ENCODE measurements at regions not wholly inside any gene's neighbourhood (a gene's known extent, or its start where the extent isn't known, plus 50 kb on each side); places are given as distances from the start of the nearest gene placed in this dataset.

DNA sequence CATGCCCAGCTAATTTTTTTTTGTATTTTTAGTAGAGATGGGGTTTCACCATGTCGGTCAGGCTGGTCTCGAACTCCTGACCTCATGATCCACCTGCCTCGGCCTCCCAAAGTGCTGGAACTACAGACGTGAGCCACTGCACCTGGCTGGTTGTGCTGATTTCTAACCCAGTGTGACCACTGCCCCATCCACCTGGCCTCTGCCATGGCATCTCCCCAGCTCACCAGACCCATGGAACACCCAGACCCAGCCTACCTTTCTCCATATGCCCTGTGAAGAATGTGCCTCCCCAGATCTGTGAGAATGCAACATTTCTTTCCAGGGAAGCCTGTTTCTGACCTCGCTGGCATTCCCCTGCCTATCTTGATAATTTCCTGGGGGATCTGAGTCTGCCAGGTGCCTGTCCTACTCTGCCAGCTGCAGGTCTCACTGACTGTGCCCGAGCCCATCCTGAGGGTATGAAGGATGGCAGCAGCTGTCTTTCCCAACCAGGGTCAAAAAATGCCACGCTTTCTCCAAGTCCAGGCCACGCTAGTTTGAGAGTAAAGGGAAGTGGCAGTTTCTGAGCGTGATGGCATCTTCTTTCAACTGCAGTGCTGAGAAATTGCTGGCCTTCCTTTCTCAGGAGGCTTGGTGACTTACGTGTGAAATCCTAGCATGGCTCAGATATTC, 324.4 kb upstream of the ZNF32 start:
- no peak overlapping the region for H3K4me3 Mint-ChIP-seq
- no peaks in the 10 kb centered on the region for H3K9me3 Mint-ChIP-seq (ENCODE audit: low read depth)
- H3K27ac Mint-ChIP-seq, result no peak overlapping the region
- no peaks in the 10 kb centered on the region for H3K4me1 Mint-ChIP-seq (ENCODE audit: low read depth)
- no peaks in the 10 kb centered on the region for H3K36me3 Mint-ChIP-seq
- no peaks in the 10 kb centered on the region for H3K27me3 Mint-ChIP-seq

DNA sequence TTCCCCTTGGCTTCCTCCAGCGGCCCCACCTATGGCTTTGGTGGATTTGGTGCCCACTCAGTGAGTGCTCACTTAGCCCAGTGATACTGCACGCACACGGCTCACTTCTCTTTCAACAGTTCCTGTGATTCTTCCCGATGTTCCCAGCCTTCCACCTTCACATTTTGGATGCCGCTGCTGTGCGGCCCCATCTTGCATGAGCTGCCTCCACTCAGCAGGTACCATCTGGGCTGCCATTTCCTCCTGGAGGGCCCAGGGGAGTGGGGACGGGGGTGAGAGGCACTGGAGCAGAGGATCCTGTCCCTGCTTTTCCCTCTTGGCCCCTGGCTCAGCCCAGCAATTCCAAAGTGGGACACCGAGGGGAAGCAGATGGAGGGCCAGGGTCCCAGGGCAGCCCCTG, 323.3 kb upstream of the ZNF32 start:
- H3K27ac Mint-ChIP-seq, result no peak overlapping the region
- H3K4me1 Mint-ChIP-seq (ENCODE audit: low read depth), result no peaks in the 10 kb centered on the region
- H3K9me3 Mint-ChIP-seq (ENCODE audit: low read depth), result no peaks in the 10 kb centered on the region
- no peaks in the 10 kb centered on the region for H3K27me3 Mint-ChIP-seq
- H3K36me3 Mint-ChIP-seq, result no peaks in the 10 kb centered on the region
- no peak overlapping the region for H3K4me3 Mint-ChIP-seq

DNA sequence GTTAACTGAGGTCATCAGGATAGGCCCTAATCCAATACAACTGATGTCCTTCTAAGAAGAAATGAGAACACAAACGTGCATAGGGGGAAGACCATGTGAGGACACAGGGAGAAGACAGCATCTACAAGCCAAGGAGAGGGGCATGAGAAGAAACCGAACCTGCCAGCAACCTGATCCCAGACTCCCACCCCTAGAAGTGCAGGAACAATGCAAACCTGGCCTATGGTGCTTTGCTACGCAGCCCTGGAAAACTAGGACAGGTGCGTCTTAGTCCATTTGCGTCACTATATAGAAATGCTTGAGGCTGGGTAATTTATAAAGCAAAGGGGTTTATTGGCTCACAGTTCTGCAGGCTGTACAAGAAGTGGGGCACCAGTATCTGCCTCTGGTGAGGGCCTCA, 322.6 kb upstream of the ZNF32 start:
- H3K36me3 Mint-ChIP-seq, result no peaks in the 10 kb centered on the region
- H3K4me3 Mint-ChIP-seq, result no peak overlapping the region
- H3K9me3 Mint-ChIP-seq (ENCODE audit: low read depth), result no peaks in the 10 kb centered on the region
- no peaks in the 10 kb centered on the region for H3K27me3 Mint-ChIP-seq
- no peak overlapping the region for H3K27ac Mint-ChIP-seq
- H3K4me1 Mint-ChIP-seq (ENCODE audit: low read depth), result no peaks in the 10 kb centered on the region

DNA sequence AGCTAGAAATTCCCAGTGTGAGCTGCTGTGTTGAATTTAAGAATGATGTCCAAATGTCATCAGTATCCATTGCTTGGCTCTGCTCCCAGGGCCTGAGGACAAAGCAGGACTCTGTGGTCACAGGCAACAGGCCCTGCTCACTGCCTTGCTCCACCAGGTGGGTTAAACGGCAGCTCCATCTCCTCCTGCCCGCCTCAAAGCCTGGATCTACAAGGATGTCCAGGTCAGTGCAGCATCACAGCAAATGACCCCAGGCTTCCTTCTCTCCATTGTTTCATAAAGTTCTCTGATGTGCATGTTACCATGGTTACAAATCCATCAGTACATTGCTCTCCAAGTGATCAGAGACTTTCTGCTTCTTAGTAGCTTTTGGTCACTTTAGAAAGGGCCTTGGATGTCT, 322.0 kb upstream of the ZNF32 start:
- no peaks in the 10 kb centered on the region for H3K27me3 Mint-ChIP-seq
- H3K9me3 Mint-ChIP-seq (ENCODE audit: low read depth), result no peaks in the 10 kb centered on the region
- no peak overlapping the region for H3K4me3 Mint-ChIP-seq
- H3K4me1 Mint-ChIP-seq (ENCODE audit: low read depth), result peaks cover 1% of the 10 kb centered on the region
- no peak overlapping the region for H3K27ac Mint-ChIP-seq
- no peaks in the 10 kb centered on the region for H3K36me3 Mint-ChIP-seq

DNA sequence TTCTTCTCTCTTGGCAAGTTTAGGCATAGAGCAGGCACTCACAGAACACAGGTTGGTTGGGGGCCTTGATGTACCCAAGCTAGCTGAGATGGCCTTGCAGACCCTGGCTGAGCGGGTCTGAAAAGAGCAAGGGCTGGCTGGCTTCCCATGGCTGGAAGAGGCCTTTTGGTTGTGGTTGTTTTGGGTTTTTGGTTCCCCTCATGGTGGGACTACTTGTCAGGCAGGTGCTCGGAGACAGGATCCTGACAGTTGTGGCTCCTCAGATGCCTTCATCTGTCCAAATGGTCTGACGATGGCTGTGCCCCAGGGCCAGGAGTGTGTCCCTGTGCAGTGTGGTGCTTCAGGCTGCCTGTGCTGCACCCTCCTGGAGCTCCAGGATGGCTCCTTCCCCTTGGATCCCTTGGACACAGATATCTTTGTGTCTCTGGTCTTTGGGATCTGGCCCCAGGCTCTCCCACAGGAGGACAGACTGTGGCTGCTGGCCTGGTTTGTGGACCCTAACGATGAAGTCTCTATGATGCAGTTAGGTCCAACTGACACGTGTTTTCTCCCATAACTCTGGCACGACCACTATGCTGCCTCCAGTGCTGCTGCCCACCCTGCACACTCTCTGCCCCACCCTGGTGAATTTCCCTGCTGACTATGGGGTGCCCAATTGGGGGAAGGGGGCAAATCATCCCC, 321.5 kb upstream of the ZNF32 start:
- Mint-ChIP-seq H3K36me3 (no peaks in the 10 kb centered on the region), H3K4me1 (ENCODE audit: low read depth) (peaks cover 6% of the 10 kb centered on the region), H3K9me3 (ENCODE audit: low read depth) (no peaks in the 10 kb centered on the region), H3K4me3 (no peak overlapping the region), H3K27ac (no peak overlapping the region), H3K27me3 (no peaks in the 10 kb centered on the region)

DNA sequence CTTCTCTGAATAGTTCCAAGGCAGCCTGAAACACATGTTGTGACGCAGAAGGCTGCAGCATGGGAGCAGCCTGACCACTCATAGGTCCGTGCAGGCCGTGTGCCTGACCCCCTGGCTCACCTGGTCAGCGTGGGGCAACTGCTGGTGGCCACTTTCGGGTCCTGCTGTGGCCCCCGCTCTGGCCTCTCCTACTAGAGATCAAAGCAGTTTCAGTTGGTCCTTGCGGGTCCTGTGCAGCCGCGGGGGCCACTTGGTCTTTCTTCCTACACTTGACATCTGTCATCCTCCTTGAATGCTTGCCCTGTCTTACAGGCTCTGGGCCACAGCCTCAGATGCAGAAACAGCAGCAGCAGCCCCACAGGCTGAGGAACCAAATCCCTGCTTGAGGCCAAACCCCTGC, 320.8 kb upstream of the ZNF32 start:
- no peak overlapping the region for H3K4me3 Mint-ChIP-seq
- peaks cover 8% of the 10 kb centered on the region for H3K4me1 Mint-ChIP-seq (ENCODE audit: low read depth)
- H3K9me3 Mint-ChIP-seq (ENCODE audit: low read depth), result no peaks in the 10 kb centered on the region
- H3K27ac Mint-ChIP-seq, result no peak overlapping the region
- H3K36me3 Mint-ChIP-seq, result no peaks in the 10 kb centered on the region
- peaks cover 1% of the 10 kb centered on the region for H3K27me3 Mint-ChIP-seq

DNA sequence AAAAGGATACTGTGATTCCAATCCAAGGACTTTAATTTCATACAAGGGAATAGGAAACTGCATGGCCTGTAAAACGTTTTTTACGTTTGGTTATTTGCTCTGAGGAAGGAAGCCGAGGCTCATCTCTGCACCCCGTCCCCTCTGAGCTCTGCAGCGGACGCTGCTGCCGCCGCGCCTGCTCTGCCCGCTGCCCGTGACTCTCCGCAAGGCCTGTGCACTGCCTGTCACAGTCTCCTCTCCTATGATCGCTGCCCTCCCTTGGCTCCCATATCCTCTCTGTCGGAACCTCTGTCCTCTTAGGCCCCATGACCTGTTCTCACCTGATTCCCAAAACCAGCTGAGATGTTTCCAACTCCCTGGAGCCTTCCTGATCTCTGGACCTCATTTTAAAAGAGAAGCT, 320.3 kb upstream of the ZNF32 start:
- H3K4me3 Mint-ChIP-seq, result no peak overlapping the region
- H3K27me3 Mint-ChIP-seq, result peaks cover 2% of the 10 kb centered on the region
- H3K36me3 Mint-ChIP-seq, result no peaks in the 10 kb centered on the region
- peaks cover 8% of the 10 kb centered on the region for H3K4me1 Mint-ChIP-seq (ENCODE audit: low read depth)
- H3K27ac Mint-ChIP-seq, result no peak overlapping the region
- H3K9me3 Mint-ChIP-seq (ENCODE audit: low read depth), result no peaks in the 10 kb centered on the region

DNA sequence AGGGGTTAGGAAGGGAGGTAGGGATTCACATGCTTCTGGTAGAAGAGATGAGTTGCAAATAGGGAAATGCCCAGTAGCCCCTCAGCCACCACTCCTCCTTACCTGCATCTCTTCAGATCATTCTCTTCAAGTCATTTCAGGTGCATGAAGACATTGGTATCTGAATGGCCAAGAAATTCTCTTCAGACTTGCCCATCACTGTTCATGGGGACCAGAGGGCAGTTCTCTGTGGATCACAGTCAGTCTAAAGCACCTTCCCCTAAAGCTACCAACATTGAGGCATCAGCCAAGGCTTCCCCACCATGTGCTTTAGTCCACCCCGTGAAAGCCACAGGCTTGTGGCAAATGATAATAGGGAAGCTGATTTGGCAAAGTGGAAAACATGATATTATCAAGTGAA, 319.4 kb upstream of the ZNF32 start:
- H3K4me1 Mint-ChIP-seq (ENCODE audit: low read depth), result peaks cover 8% of the 10 kb centered on the region
- no peaks in the 10 kb centered on the region for H3K9me3 Mint-ChIP-seq (ENCODE audit: low read depth)
- peaks cover 2% of the 10 kb centered on the region for H3K27me3 Mint-ChIP-seq
- H3K4me3 Mint-ChIP-seq, result no peak overlapping the region
- no peaks in the 10 kb centered on the region for H3K36me3 Mint-ChIP-seq
- H3K27ac Mint-ChIP-seq, result no peak overlapping the region

DNA sequence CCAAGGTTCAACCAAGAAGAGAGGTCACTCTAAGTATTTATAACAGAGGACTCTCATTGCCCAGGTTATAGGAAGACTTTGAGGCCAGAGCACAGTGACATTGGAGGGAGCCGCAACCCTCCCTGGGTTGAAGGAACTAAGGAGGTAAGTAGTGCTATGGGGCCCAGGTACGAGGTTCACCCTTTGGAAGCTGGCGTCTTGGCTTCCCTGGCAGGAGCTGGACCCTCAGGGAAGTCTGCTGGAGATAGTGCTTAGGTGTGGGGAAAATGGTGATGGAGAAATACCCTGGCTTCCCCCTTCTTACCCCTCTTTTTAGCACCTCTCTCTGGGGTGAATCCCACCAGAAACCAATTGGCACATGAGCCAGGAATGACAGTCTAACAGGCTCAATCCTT, 317.9 kb upstream of the ZNF32 start:
- H3K27me3 Mint-ChIP-seq, result peaks cover 2% of the 10 kb centered on the region
- no peak overlapping the region for H3K4me3 Mint-ChIP-seq
- no peaks in the 10 kb centered on the region for H3K9me3 Mint-ChIP-seq (ENCODE audit: low read depth)
- no peaks in the 10 kb centered on the region for H3K36me3 Mint-ChIP-seq
- H3K27ac Mint-ChIP-seq, result no peak overlapping the region
- peaks cover 8% of the 10 kb centered on the region for H3K4me1 Mint-ChIP-seq (ENCODE audit: low read depth)

DNA sequence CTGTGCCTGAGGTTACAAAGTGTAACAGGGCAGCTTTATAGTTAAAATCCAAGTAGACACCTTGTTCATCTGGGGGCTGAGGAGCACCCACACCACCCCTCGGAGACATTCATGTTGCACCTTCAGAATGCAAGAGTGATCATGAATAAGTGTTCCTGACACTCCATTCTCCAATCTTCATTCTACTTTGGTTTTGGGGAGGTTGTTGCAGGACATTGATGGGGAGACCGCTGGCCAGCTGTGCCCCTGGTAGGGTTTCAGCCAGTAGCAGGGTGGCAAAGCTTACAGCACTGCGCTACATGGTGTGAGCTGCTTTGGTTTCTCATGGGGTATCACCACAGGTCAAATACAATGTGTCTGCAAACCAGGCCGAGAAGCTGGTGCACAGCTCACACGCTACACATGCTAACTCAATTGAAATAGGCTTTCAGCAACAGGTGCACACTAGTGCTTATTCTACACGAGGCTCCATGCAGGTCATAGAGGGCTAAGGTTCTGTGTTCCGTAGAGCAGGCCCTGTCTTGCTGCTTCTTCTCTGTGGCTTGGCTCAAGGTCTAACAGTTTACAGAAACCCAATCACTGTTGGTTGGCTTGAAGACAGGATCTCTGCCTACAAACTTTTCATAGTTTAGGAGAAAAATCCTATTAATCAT, 317.4 kb upstream of the ZNF32 start:
- H3K9me3 Mint-ChIP-seq (ENCODE audit: low read depth), result no peaks in the 10 kb centered on the region
- peaks cover 2% of the 10 kb centered on the region for H3K27me3 Mint-ChIP-seq
- H3K27ac Mint-ChIP-seq, result no peak overlapping the region
- H3K36me3 Mint-ChIP-seq, result no peaks in the 10 kb centered on the region
- H3K4me1 Mint-ChIP-seq (ENCODE audit: low read depth), result peaks cover 8% of the 10 kb centered on the region
- no peak overlapping the region for H3K4me3 Mint-ChIP-seq

DNA sequence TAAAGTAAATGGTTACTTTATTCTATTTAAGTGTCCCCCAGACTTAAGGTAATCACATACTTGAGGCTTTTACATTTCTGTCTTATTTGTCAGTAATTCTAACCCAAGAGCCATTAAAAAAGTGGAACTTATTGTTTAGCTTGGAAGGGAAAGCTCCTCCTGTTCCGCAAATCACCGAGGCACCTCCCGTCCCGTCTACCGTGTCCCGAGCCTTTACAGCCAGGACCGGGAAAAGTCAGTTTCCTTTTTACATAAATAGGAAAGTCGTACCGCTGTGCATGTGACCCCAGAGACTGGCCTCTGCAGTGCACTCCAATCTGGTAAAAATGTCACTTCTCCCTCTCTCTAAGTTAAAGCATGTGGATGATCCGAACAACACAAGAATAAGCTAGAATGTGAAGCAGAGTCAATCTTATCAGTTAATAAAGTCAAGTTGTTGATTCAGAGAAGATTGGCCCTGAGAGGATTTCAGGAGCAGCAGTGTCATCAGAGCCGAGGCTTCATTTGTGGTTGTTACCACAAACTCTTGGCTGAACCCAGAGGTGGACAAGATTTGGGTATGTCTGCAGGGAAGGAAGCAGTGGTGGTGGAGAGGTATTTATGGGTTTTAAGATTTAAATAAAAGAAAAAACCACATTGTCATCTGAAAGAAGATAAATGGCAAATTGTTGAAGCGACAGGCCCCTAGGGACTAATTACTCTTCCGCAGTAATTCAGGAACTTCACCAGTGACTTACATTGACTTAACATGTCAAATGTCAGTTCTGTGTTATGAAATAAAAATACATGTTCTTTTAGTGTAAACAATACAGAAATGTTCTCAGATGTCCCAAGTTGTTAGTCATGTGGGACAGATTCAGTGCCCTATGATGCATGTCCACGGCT, 316.6 kb upstream of the ZNF32 start:
- Mint-ChIP-seq H3K9me3 (ENCODE audit: low read depth) (no peaks in the 10 kb centered on the region), H3K27me3 (peaks cover 2% of the 10 kb centered on the region), H3K36me3 (no peaks in the 10 kb centered on the region), H3K4me1 (ENCODE audit: low read depth) (peaks cover 8% of the 10 kb centered on the region), H3K4me3 (no peak overlapping the region), H3K27ac (no peak overlapping the region)

DNA sequence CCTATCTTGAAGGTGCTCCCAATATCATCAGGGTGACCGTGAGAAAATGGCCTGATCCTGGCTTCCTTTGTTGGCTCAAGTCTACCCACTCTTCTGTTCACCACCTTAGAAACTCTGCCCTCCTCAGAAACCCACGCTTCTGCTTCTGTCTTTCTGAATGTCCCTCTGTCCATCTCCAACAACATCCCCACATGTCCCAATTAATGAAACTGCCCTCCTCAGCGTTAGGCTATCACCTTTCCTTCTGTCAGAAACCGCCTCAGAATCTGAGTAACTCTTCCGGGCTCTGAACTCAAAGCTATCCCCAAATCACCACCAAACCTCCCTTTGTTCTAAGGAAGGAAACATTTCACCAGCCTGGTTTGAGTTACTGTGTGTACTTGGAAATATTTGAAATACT, 315.8 kb upstream of the ZNF32 start:
- H3K27ac Mint-ChIP-seq, result no peak overlapping the region

DNA sequence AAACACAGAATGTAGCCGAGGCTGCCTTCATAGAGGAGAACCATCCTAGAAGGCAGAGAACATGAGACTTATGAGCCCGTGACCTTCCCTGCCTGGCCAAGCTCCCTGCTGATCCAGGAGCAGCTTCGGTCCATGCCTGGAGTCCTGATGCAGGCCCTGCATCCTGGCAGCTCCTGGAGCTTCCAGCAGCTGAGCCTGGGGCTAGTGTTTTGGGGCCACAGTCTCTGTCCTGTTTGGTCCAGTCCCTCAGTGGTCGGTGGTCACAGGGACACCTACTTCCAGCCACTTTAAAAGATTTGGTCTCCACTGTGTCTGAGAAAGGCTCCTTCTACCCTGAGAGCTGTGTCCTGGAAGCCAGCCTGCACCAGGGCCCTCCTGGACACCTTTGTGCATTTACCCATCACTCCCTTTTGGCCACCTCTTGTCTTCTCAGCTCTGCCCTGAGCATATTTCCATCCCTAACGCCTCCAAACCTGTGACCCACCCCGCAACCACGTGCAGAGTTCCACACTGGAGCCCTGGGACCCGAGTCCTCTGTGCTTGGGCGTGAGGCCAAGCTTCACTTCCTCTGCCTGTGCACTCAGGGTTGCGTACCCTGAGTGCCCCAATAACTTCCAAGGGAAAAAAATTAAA, 315.2 kb upstream of the ZNF32 start:
- H3K9me3 Mint-ChIP-seq (ENCODE audit: low read depth), result no peaks in the 10 kb centered on the region
- H3K36me3 Mint-ChIP-seq, result no peaks in the 10 kb centered on the region
- H3K4me1 Mint-ChIP-seq (ENCODE audit: low read depth), result peaks cover 8% of the 10 kb centered on the region
- no peak overlapping the region for H3K4me3 Mint-ChIP-seq
- H3K27ac Mint-ChIP-seq, result no peak overlapping the region
- H3K27me3 Mint-ChIP-seq, result peaks cover 2% of the 10 kb centered on the region

More for the DNA sequence above, 315.8 kb upstream of the ZNF32 start:
- Mint-ChIP-seq H3K4me1 (ENCODE audit: low read depth) (peaks cover 8% of the 10 kb centered on the region), H3K4me3 (no peak overlapping the region), H3K36me3 (no peaks in the 10 kb centered on the region), H3K9me3 (ENCODE audit: low read depth) (no peaks in the 10 kb centered on the region), H3K27me3 (peaks cover 2% of the 10 kb centered on the region)

DNA sequence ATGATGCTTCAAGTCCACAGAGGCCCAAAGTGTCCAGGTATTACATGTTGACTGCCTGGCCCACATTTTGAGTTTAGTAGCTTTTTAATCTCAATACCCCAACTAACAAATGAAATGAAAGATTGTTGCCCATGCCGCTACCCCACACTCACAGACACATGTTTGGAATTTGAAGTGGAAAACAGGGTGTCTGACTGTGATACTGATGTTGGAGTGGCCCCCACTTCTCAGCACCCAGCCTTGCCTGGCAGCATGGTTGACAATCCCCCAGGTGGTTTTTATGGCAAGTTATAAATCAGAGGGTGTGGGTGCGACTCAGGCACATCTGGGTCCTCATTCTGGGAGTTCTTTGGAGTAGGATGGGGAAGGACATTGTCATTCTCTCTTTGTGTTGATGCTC, 314.7 kb upstream of the ZNF32 start:
- Mint-ChIP-seq H3K4me1 (ENCODE audit: low read depth) (peaks cover 8% of the 10 kb centered on the region), H3K9me3 (ENCODE audit: low read depth) (no peaks in the 10 kb centered on the region), H3K27ac (no peak overlapping the region), H3K36me3 (no peaks in the 10 kb centered on the region), H3K4me3 (no peak overlapping the region), H3K27me3 (peaks cover 2% of the 10 kb centered on the region)

Measured in activated naive CD8-positive, alpha-beta T cell (primary cell).